ENCODE measurements at regions not wholly inside any gene's neighbourhood (a gene's known extent, or its start where the extent isn't known, plus 50 kb on each side); places are given as distances from the start of the nearest gene placed in this dataset.
"Not testable (repeated sequence)": the region's sequence is repeated elsewhere in the genome, so short reads cannot be mapped to it uniquely, and the experiment has no call there.

DNA sequence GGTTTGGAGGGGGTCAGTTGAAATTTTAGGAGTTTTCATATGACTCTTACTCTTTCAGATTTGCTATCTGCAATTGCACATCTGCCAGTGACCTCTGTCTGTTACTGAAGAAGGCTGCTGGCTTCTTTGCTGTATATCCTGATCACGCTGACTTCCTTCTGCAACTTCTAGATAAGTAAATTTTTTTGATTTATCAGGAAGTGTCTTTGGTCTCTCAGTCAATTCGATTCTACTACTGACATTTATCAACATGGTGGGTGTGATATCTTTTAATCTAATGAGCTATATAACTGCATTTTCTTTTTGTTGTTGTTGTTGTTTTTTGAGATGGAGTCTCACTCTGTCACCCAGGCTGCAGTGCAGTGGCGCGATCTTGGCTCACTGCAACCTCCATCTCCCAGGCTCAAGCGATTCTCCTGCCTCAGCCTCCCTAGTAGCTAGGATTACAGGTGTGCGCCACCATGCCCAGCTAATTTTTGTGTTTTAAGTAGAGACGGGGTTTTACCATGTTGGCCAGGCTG is 55.7 kb upstream of the HBS1L start:
- H3K9me3 Mint-ChIP-seq; H3K36me3 Mint-ChIP-seq (ENCODE audit: insufficient read depth); ATAC-seq (replicated peaks); H3K27ac Mint-ChIP-seq; H3K4me1 Mint-ChIP-seq (ENCODE audit: low read depth in 2 of 2); DNase-seq; H3K4me3 Mint-ChIP-seq: not testable (repeated sequence)
- H3K27me3 Mint-ChIP-seq: peaks cover 17 to 19% of the 10 kb centered on the region in 2 donors

- DNase-seq: no peak
- Mint-ChIP-seq H3K36me3 (ENCODE audit: insufficient read depth) (no peaks in the 10 kb centered on the region), H3K4me3 (no peak overlapping the region), H3K4me1 (ENCODE audit: low read depth in 2 of 2) (no peaks in the 10 kb centered on the region), H3K27ac (no peak overlapping the region), H3K9me3 (no peaks in the 10 kb centered on the region), H3K27me3 (peaks cover 17% of the 10 kb centered on the region in 2 donors)
- ATAC-seq (replicated peaks): no peak
Observed at GRCh38 chr6:135109761-135110160, 55.1 kb upstream of the HBS1L start.

DNA sequence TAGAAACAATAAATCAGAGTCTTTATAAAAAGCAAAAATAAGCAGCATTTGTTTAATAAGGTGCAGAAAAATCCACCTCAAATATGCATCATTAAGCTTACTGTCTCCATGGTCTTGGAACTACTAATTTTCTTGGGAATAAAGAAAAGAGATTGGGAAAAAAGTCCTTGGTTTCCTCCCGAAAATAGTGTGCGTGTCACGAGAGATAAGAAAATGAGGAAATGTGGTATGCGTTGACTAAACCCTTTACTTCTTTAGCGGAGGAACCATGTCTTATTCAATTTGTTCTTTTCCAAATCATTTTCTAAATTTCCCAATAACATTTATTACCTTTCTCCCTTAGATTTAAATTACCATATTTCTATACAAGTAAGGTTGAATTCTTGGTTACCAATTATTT is 54.1 kb upstream of the HBS1L start:
- Mint-ChIP-seq H3K27me3 (peaks cover 17% of the 10 kb centered on the region in 2 donors), H3K9me3 (no peaks in the 10 kb centered on the region), H3K4me1 (ENCODE audit: low read depth in 2 of 2) (peaks cover 3 to 6% of the 10 kb centered on the region in 2 donors), H3K4me3 (no peak overlapping the region), H3K36me3 (ENCODE audit: insufficient read depth) (no peaks in the 10 kb centered on the region), H3K27ac (no peak overlapping the region)
- DNase-seq (no peak), ATAC-seq (replicated peaks) (no peak)

- no peak for DNase-seq
- Mint-ChIP-seq H3K9me3 (no peaks in the 10 kb centered on the region), H3K36me3 (ENCODE audit: insufficient read depth) (peaks cover 5% of the 10 kb centered on the region), H3K27ac (no peak overlapping the region), H3K27me3 (peaks cover 0 to 5% of the 10 kb centered on the region in 2 donors), H3K4me3 (no peak overlapping the region), H3K4me1 (ENCODE audit: low read depth in 2 of 2) (peaks cover 5 to 21% of the 10 kb centered on the region in 2 donors)
- ATAC-seq (replicated peaks): no peak
Observed at GRCh38 chr6:135106611-135107010, 52.0 kb upstream of the HBS1L start.

GRCh38 chr6:135105710-135106109 is 51.1 kb upstream of the HBS1L start:
- Mint-ChIP-seq H3K4me1 (ENCODE audit: low read depth in 2 of 2) (peaks cover 5 to 25% of the 10 kb centered on the region in 2 donors), H3K4me3 (no peak overlapping the region), H3K9me3 (no peaks in the 10 kb centered on the region)

DNA sequence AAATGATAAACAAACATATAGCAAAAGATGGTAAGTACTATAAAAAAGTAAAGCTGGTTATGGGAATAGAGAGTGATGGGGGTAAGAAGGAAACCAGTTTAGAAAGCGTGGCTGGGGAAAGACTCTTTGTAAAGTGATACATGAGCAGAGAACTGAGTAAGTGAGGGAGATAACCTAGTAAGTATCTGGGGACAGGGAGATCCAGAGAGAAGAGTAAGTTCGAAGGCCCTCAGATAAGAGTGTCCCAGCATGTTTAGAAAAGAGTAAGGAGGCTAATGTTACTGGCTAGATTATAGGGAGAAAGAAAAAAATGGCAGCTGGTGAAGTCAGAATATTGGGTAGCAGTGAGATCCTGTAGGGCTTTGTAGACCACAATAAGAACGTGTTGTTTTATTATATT is 50.7 kb upstream of the HBS1L start:
- Mint-ChIP-seq H3K4me3 (no peak overlapping the region), H3K4me1 (ENCODE audit: low read depth in 2 of 2) (peaks cover 5 to 25% of the 10 kb centered on the region in 2 donors), H3K9me3 (no peaks in the 10 kb centered on the region), H3K36me3 (ENCODE audit: insufficient read depth) (peaks cover 5% of the 10 kb centered on the region), H3K27ac (no peak overlapping the region), H3K27me3 (no peaks in the 10 kb centered on the region)
- ATAC-seq (replicated peaks) (no peak), DNase-seq (no peak)

More at GRCh38 chr6:135105710-135106109, 51.1 kb upstream of the HBS1L start:
- ATAC-seq (replicated peaks) (no peak), DNase-seq (no peak)
- H3K27ac Mint-ChIP-seq: no peak overlapping the region
- H3K36me3 Mint-ChIP-seq (ENCODE audit: insufficient read depth): peaks cover 5% of the 10 kb centered on the region
- no peaks in the 10 kb centered on the region for H3K27me3 Mint-ChIP-seq
